SK-N-SH (cell line): ENCODE measurements at regions not wholly inside any gene's neighbourhood (a gene's known extent, or its start where the extent isn't known, plus 50 kb on each side); places are given as distances from the start of the nearest gene placed in this dataset.
"Not testable (repeated sequence)": the region's sequence is repeated elsewhere in the genome, so short reads cannot be mapped to it uniquely, and the experiment has no call there.

Source experiments
- CTCF ChIA-PET: fragments of 300-600, 350-600 bp; formaldehyde crosslinking; extraction: SDS; loops from one replicate; lab custom pipeline; 2021; lab: Yijun Ruan, JAX
- POLR2A ChIA-PET: fragments of 350-600 bp; sonication (Branson Sonifier 250); formaldehyde crosslinking; extraction: SDS; loops from one replicate; lab custom pipeline; 2020; ENCODE audit warnings: antibody characterized with exemption, inconsistent platforms; lab: Yijun Ruan, JAX
- DNase-seq: peaks from one replicate; pipeline ENCODE4 v3.0.0; 2012
- H2AFZ ChIP-seq: fragments of 200-600 bp; sonication (generic); 2 replicates; pipeline ENCODE4 v1.8.1; 2016; ENCODE audit warnings: antibody characterized with exemption, mild to moderate bottlenecking, low read depth
- H3F3A ChIP-seq: fragments of 200-600 bp; sonication (generic); replicated peaks from 2 replicates; pipeline ENCODE3; 2016; ENCODE audit warnings: antibody characterized with exemption, mild to moderate bottlenecking; ENCODE audit not compliant: insufficient read depth
- H3K27ac ChIP-seq, 2 experiments: fragments of 200-500 bp in 1 of 2; fragments of 200-600 bp in 1 of 2; sonication (Bioruptor generic) in 1 of 2; sonication (generic), shearing (Covaris generic) in 1 of 2; 2 replicates each; pipeline versions ENCODE4 v1.5.1 to v1.6.1; 2014 to 2016; ENCODE audit warnings: low read depth in 2 of 2, inconsistent platforms in 1 of 2, low read length in 1 of 2, mild to moderate bottlenecking in 1 of 2, mixed read lengths in 1 of 2
- H3K27me3 ChIP-seq: fragments of 200-600 bp; sonication (generic), shearing (Covaris generic); 2 replicates; pipeline ENCODE4 v1.6.1; 2016; ENCODE audit warnings: mixed run types; ENCODE audit not compliant: insufficient read depth
- H3K36me3 ChIP-seq, 2 experiments: fragments of 200-500 bp in 1 of 2; fragments of 200-600 bp in 1 of 2; sonication (Bioruptor generic) in 1 of 2; sonication (generic) in 1 of 2; replicated peaks in 1 of 2; 2 replicates each; pipeline versions ENCODE3 to v1.5.1; 2014 to 2016; ENCODE audit warnings: low read length in 1 of 2, mild to moderate bottlenecking in 1 of 2; ENCODE audit not compliant: insufficient read depth in 2 of 2, control insufficient read depth in 1 of 2
- H3K4me1 ChIP-seq, 2 experiments: fragments of 200-500 bp in 1 of 2; fragments of 200-600 bp in 1 of 2; sonication (Bioruptor generic) in 1 of 2; sonication (generic), shearing (Covaris generic) in 1 of 2; 2 replicates each; pipeline versions ENCODE4 v1.5.1 to v1.6.1; 2014 to 2016; ENCODE audit warnings: low read depth in 1 of 2, low read length in 1 of 2, mixed run types in 1 of 2; ENCODE audit not compliant: insufficient read depth in 2 of 2, control insufficient read depth in 1 of 2
- H3K4me2 ChIP-seq: fragments of 200-600 bp; sonication (generic), shearing (Covaris generic); 2 replicates; pipeline ENCODE4 v1.6.1; 2017; ENCODE audit warnings: mixed run types
- H3K4me3 ChIP-seq, 2 experiments: fragments of 200-500 bp in 1 of 2; fragments of 200-600 bp in 1 of 2; sonication (Bioruptor generic) in 1 of 2; sonication (generic), shearing (Covaris generic) in 1 of 2; 2 replicates each; pipeline versions ENCODE4 v1.5.1 to v1.8.1; 2014 to 2016; ENCODE audit warnings: low read depth in 2 of 2, inconsistent platforms in 1 of 2, low read length in 1 of 2, mild to moderate bottlenecking in 1 of 2, mixed read lengths in 1 of 2, moderate library complexity in 1 of 2
- H3K79me2 ChIP-seq: fragments of 200-600 bp; sonication (generic); 2 replicates; pipeline ENCODE4 v1.8.1; 2017; ENCODE audit warnings: mild to moderate bottlenecking; ENCODE audit not compliant: insufficient read depth
- H3K9ac ChIP-seq: fragments of 200-600 bp; sonication (generic); 2 replicates; pipeline ENCODE4 v1.6.1; 2017; ENCODE audit warnings: mixed run types
- H3K9me2 ChIP-seq: fragments of 200-600 bp; sonication (generic); 2 replicates; pipeline ENCODE4 v1.6.1; 2017; ENCODE audit warnings: mixed run types
- H3K9me3 ChIP-seq: fragments of 200-600 bp; sonication (generic); 2 replicates; pipeline ENCODE4 v1.6.1; 2017; ENCODE audit warnings: mixed run types, mild to moderate bottlenecking, moderate library complexity
- H4K20me1 ChIP-seq: fragments of 200-600 bp; sonication (generic); 2 replicates; pipeline ENCODE4 v1.6.1; 2017; ENCODE audit warnings: mild to moderate bottlenecking, mixed run types; ENCODE audit not compliant: insufficient read depth
- WGBS: methylation state at CpG from one replicate; pipeline ENCODE4 v1.1.6; 2017; ENCODE audit warnings: low lambda C conversion rate; 5-methylcytosine and 5-hydroxymethylcytosine counted together

DNA sequence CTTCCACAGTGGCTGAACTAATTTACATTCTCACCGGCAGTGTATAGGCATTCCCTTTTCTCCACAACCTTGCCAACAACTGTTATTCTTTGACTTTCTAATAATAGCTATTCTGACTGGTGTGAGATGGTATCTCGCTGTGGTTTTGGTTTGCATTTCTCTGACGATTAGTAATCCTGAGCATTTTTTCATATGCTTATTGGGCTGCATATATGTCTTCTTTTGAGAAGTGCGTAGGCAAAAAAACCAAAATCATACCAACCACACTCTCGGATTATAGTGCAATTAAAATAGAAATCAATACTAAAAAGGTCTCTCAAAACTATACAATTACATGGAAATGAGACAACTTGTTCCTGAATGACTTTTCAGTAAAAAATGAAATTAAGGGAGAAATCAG is 74.8 kb upstream of the NBPF20 start:
- H4K20me1 ChIP-seq, H3K9me2 ChIP-seq, DNase-seq, H3K27ac ChIP-seq, POLR2A ChIA-PET, H2AFZ ChIP-seq, H3K4me3 ChIP-seq, H3K4me1 ChIP-seq, H3K9me3 ChIP-seq, H3K9ac ChIP-seq, H3K79me2 ChIP-seq, H3K36me3 ChIP-seq, H3K4me2 ChIP-seq, H3F3A ChIP-seq, H3K27me3 ChIP-seq, CTCF ChIA-PET: not testable (repeated sequence)
- WGBS = no CpG with 5 or more reads among the region's 5 CpGs

GRCh38 chr1:145495077-145495871 is 69.9 kb upstream of the NBPF20 start:
- H3K9me2 ChIP-seq, H3K79me2 ChIP-seq, H3K27ac ChIP-seq, H3K9ac ChIP-seq, H3K4me2 ChIP-seq, H3K9me3 ChIP-seq, H3K4me3 ChIP-seq, H3K27me3 ChIP-seq, H3K36me3 ChIP-seq, CTCF ChIA-PET, H3F3A ChIP-seq, H2AFZ ChIP-seq, H3K4me1 ChIP-seq, H4K20me1 ChIP-seq, POLR2A ChIA-PET, DNase-seq: not testable (repeated sequence)
- WGBS = 67% methylated on average over 3 of the region's 7 CpGs

GRCh38 chr1:145488193-145488933 is 63.0 kb upstream of the NBPF20 start:
- POLR2A ChIA-PET, H3K9me3 ChIP-seq: not testable (repeated sequence)
- 77% methylated on average over 8 of the region's 31 CpGs for whole genome bisulfite sequencing

GRCh38 chr1:145487156-145487555 is 61.8 kb upstream of the NBPF20 start:
- H3K9me2 ChIP-seq, H3K79me2 ChIP-seq, H4K20me1 ChIP-seq, H3K4me3 ChIP-seq, H3K9ac ChIP-seq, H3F3A ChIP-seq, H3K4me2 ChIP-seq, H3K27ac ChIP-seq, DNase-seq, H3K9me3 ChIP-seq, H3K4me1 ChIP-seq, H2AFZ ChIP-seq, H3K27me3 ChIP-seq, H3K36me3 ChIP-seq, POLR2A ChIA-PET, CTCF ChIA-PET: not testable (repeated sequence)
- 69% methylated on average over 19 of the region's 36 CpGs for WGBS

More at GRCh38 chr1:145488193-145488933, 63.0 kb upstream of the NBPF20 start:
- CTCF ChIA-PET, H3K4me3 ChIP-seq, H3K27me3 ChIP-seq, H3F3A ChIP-seq, DNase-seq, H2AFZ ChIP-seq, H3K9me2 ChIP-seq, H3K36me3 ChIP-seq, H4K20me1 ChIP-seq, H3K27ac ChIP-seq, H3K4me2 ChIP-seq, H3K9ac ChIP-seq, H3K79me2 ChIP-seq, H3K4me1 ChIP-seq: not testable (repeated sequence)

DNA sequence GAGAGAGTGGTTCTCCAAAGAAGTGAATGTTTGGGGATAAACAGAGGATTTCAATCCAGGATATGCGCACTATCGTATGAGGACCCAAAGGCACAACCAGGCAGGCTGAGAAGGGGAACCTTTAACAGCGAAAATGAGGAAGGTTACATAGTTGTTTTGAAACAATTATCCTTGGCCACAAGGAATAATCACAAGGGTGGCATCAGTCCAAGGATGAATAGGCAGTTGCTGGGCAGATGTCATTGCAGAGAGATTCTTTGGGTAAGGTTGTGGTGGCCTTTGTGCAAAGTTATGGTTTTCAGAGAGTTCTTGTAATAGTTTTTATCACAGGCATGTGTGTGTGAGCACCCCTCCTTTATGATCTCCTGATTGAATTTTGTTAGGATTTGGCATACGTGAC is 58.9 kb upstream of the NBPF20 start:
- H3K36me3 ChIP-seq, POLR2A ChIA-PET, H3K9me2 ChIP-seq, H3K4me1 ChIP-seq, DNase-seq, H3K27ac ChIP-seq, H3K4me3 ChIP-seq, H3K27me3 ChIP-seq, CTCF ChIA-PET, H3K79me2 ChIP-seq, H3K9ac ChIP-seq, H4K20me1 ChIP-seq, H3K9me3 ChIP-seq, H3F3A ChIP-seq, H2AFZ ChIP-seq, H3K4me2 ChIP-seq: not testable (repeated sequence)
- WGBS = 65% methylated on average over 4 of the region's 4 CpGs

GRCh38 chr1:145482214-145482860 is 56.9 kb upstream of the NBPF20 start:
- H3K4me1 ChIP-seq, H3K36me3 ChIP-seq, DNase-seq, H3F3A ChIP-seq, H3K9me2 ChIP-seq, H3K27me3 ChIP-seq, H3K79me2 ChIP-seq, POLR2A ChIA-PET, H2AFZ ChIP-seq, H3K27ac ChIP-seq, H3K4me3 ChIP-seq, H3K9ac ChIP-seq, H3K4me2 ChIP-seq, H3K9me3 ChIP-seq, CTCF ChIA-PET, H4K20me1 ChIP-seq: not testable (repeated sequence)
- WGBS = 36% methylated on average over 8 of the region's 8 CpGs
